ENCODE measurements at regions not wholly inside any gene's neighbourhood (a gene's known extent, or its start where the extent isn't known, plus 50 kb on each side); places are given as distances from the start of the nearest gene placed in this dataset.
"Not testable (repeated sequence)": the region's sequence is repeated elsewhere in the genome, so short reads cannot be mapped to it uniquely, and the experiment has no call there.

GRCh38 chr10:81662837-81663236 lies 212.2 kb upstream of the NRG3 start:
- DNase-seq: no peak

GRCh38 chr10:81664800-81665199 lies 210.2 kb upstream of the NRG3 start:
- not testable (repeated sequence) for DNase-seq

GRCh38 chr10:81674941-81675340 lies 200.1 kb upstream of the NRG3 start:
- DNase-seq: no peak

GRCh38 chr10:81679291-81679690 lies 195.7 kb upstream of the NRG3 start:
- no peak for DNase-seq

GRCh38 chr10:81680359-81680758 lies 194.6 kb upstream of the NRG3 start:
- no peak for DNase-seq

GRCh38 chr10:81688459-81688858 lies 186.5 kb upstream of the NRG3 start:
- no peak for DNase-seq

- DNase-seq: no peak
Observed at GRCh38 chr10:81696609-81697388, 178.2 kb upstream of the NRG3 start.

GRCh38 chr10:81704596-81704995 lies 170.4 kb upstream of the NRG3 start:
- DNase-seq: no peak

- DNase-seq: no peak
Observed at GRCh38 chr10:81708416-81708815, 166.6 kb upstream of the NRG3 start.

GRCh38 chr10:81708929-81709328 lies 166.1 kb upstream of the NRG3 start:
- DNase-seq: no peak

- no peak for DNase-seq
Observed at GRCh38 chr10:81722399-81722798, 152.6 kb upstream of the NRG3 start.

GRCh38 chr10:81724431-81724830 lies 150.6 kb upstream of the NRG3 start:
- DNase-seq: no peak

GRCh38 chr10:81725851-81726250 lies 149.1 kb upstream of the NRG3 start:
- no peak for DNase-seq

- DNase-seq: no peak
Observed at GRCh38 chr10:81728692-81729091, 146.3 kb upstream of the NRG3 start.

GRCh38 chr10:81730891-81731290 lies 144.1 kb upstream of the NRG3 start:
- DNase-seq: no peak

GRCh38 chr10:81733542-81733941 lies 141.5 kb upstream of the NRG3 start:
- no peak for DNase-seq

GRCh38 chr10:81735167-81735566 lies 139.8 kb upstream of the NRG3 start:
- DNase-seq: not testable (repeated sequence)

GRCh38 chr10:81759111-81759510 lies 115.9 kb upstream of the NRG3 start:
- no peak for DNase-seq

- DNase-seq: no peak
Observed at GRCh38 chr10:81784111-81784597, 90.8 kb upstream of the NRG3 start.

- no peak for DNase-seq
Observed at GRCh38 chr10:81792729-81793128, 82.3 kb upstream of the NRG3 start.

GRCh38 chr10:81806842-81807241 lies 68.2 kb upstream of the NRG3 start:
- DNase-seq: no peak

GRCh38 chr10:81814842-81815241 lies 60.2 kb upstream of the NRG3 start:
- DNase-seq: no peak

GRCh38 chr10:81817596-81818170 lies 57.3 kb upstream of the NRG3 start:
- DNase-seq: no peak

GRCh38 chr10:81820418-81820817 lies 54.6 kb upstream of the NRG3 start:
- DNase-seq: no peak

Measured in inflammatory macrophage (primary cell).